MM.1S (cell line): ENCODE measurements at regions not wholly inside any gene's neighbourhood (a gene's known extent, or its start where the extent isn't known, plus 50 kb on each side); places are given as distances from the start of the nearest gene placed in this dataset.

Experiments used
- CTCF ChIP-seq: fragments of 300-600 bp; sonication (generic); IDR thresholded peaks from 2 replicates; pipeline ENCODE4 v1.5.1; 2016; ENCODE audit warnings: antibody characterized with exemption, low read length, mixed read lengths
- EZH2 ChIP-seq: fragments of 300-600 bp; sonication (generic); optimal IDR thresholded peaks from 2 replicates; pipeline ENCODE3; 2017; ENCODE audit warnings: low read depth, mild to moderate bottlenecking, antibody characterized with exemption, low read length, mixed read lengths
- EZH2phosphoT487 ChIP-seq: fragments of 300-600 bp; sonication (generic); IDR thresholded peaks from 2 replicates; pipeline ENCODE4 v1.6.1; 2018; ENCODE audit warnings: antibody characterized with exemption, low read length

GRCh38 chr6:54441020-54441419 is 132.8 kb downstream of the TINAG start:
- no peak for TF ChIP-seq EZH2phosphoT487
- TF ChIP-seq CTCF: no peak
- no peak for TF ChIP-seq EZH2
